Upper lobe of left lung (tissue), 4 donors: ENCODE measurements at regions not wholly inside any gene's neighbourhood (a gene's known extent, or its start where the extent isn't known, plus 50 kb on each side); places are given as distances from the start of the nearest gene placed in this dataset.

ENCODE experiments used
- CTCF ChIP-seq, 6 experiments: fragments of 450-650 bp in 4 of 6; fragments of 200-600 bp in 2 of 6; sonication (generic) in 2 of 6; IDR thresholded peaks; one replicate each; pipeline ENCODE4 v1.5.1; 2016 to 2019; ENCODE audit warnings: antibody characterized with exemption in 6 of 6
- POLR2A ChIP-seq, 4 donors: fragments of 450-650 bp; IDR thresholded peaks; one replicate each; pipeline ENCODE4 v1.5.1; 2016 to 2017; ENCODE audit warnings: antibody characterized with exemption in 4 of 4, mild to moderate bottlenecking in 2 of 4
- POLR2AphosphoS5 ChIP-seq, 2 donors: sonication (generic); formaldehyde crosslinking; IDR thresholded peaks; one replicate each; pipeline ENCODE4 v1.5.1; 2017; ENCODE audit warnings: antibody characterized with exemption in 2 of 2

- no peak for TF ChIP-seq POLR2AphosphoS5 (IDR thresholded peaks at IDR 0.05)
- TF ChIP-seq CTCF (IDR thresholded peaks at IDR 0.05), result no peak
- TF ChIP-seq POLR2A (IDR thresholded peaks at IDR 0.05), result no peak
Observed at GRCh38 chrX:5399403-5399802, 829.3 kb downstream of the NLGN4X start.
